PC-9 (cell line): ENCODE measurements at regions not wholly inside any gene's neighbourhood (a gene's known extent, or its start where the extent isn't known, plus 50 kb on each side); places are given as distances from the start of the nearest gene placed in this dataset.

ENCODE experiments used
- BruUV-seq: library from RNA; stranded (reverse); fragments of 400-500 nt; replicated peaks from 2 replicates; lab custom pipeline; 2021; lab: Mats Ljungman, UMichigan
- CTCF ChIA-PET: fragments of 300-600 bp; sonication (Branson Sonifier 250); formaldehyde crosslinking; loops from one replicate; lab custom pipeline; 2022; ENCODE audit warnings: antibody characterized with exemption; lab: Charles Lee
- POLR2A ChIA-PET: fragments of 300-600 bp; sonication (Branson Sonifier 250); formaldehyde crosslinking; loops from one replicate; lab custom pipeline; 2022; ENCODE audit warnings: antibody characterized with exemption; ENCODE audit not compliant: unreplicated experiment; lab: Charles Lee
- DNase-seq, 2 experiments: peaks; one replicate each; pipeline versions ENCODE4 v3.0.0 to v3.0.0-alpha.2; 2015 to 2022; ENCODE audit warnings: mixed read lengths in 1 of 2
- H2AFZ ChIP-seq: fragments of 200-600 bp; sonication (generic); 2 replicates; pipeline ENCODE4 v1.8.1; 2017; ENCODE audit warnings: antibody characterized with exemption
- H3F3A ChIP-seq: fragments of 200-600 bp; sonication (generic); 2 replicates; pipeline ENCODE4 v1.8.1; 2017; ENCODE audit warnings: antibody characterized with exemption, mild to moderate bottlenecking, low read depth; ENCODE audit not compliant: insufficient read depth
- H3K27ac ChIP-seq: fragments of 200-600 bp; sonication (generic); 2 replicates; pipeline ENCODE4 v1.6.1; 2016; ENCODE audit warnings: mixed run types
- H3K27me3 ChIP-seq: fragments of 200-600 bp; sonication (generic); 2 replicates; pipeline ENCODE4 v1.6.1; 2016; ENCODE audit warnings: low read depth, mixed run types; ENCODE audit not compliant: insufficient read depth
- H3K36me3 ChIP-seq: fragments of 200-600 bp; sonication (generic); 2 replicates; pipeline ENCODE4 v1.6.1; 2016; ENCODE audit warnings: low read depth, mixed run types
- H3K4me1 ChIP-seq: fragments of 200-600 bp; sonication (generic); replicated peaks from 2 replicates; pipeline ENCODE4 v1.6.1; 2016; ENCODE audit warnings: mixed run types; ENCODE audit not compliant: insufficient read depth
- H3K4me2 ChIP-seq: fragments of 200-600 bp; sonication (generic); 2 replicates; pipeline ENCODE4 v1.6.1; 2017; ENCODE audit warnings: mixed run types
- H3K4me3 ChIP-seq: fragments of 200-600 bp; sonication (generic); 2 replicates; pipeline ENCODE4 v1.6.1; 2016; ENCODE audit warnings: mixed run types
- H3K79me2 ChIP-seq: fragments of 200-600 bp; sonication (generic); 2 replicates; pipeline ENCODE4 v1.6.1; 2017; ENCODE audit warnings: low read depth, mixed run types
- H3K9me2 ChIP-seq: fragments of 200-600 bp; sonication (generic); 2 replicates; pipeline ENCODE4 v1.8.1; 2017; ENCODE audit warnings: mild to moderate bottlenecking; ENCODE audit not compliant: insufficient read depth
- H3K9me3 ChIP-seq: fragments of 200-600 bp; sonication (generic); 2 replicates; pipeline ENCODE4 v1.8.1; 2016; ENCODE audit warnings: low read depth; ENCODE audit not compliant: insufficient read depth
- H4K20me1 ChIP-seq: fragments of 200-600 bp; sonication (generic); 2 replicates; pipeline ENCODE4 v1.8.1; 2017; ENCODE audit not compliant: insufficient read depth
- CTCF ChIP-seq: fragments of 200-600 bp; sonication (generic); conservative IDR thresholded peaks from 2 replicates; pipeline ENCODE4 v1.6.1; 2017; ENCODE audit warnings: mixed run types, antibody characterized with exemption, mild to moderate bottlenecking, moderate library complexity
- EZH2 ChIP-seq: fragments of 200-600 bp; sonication (generic); IDR thresholded peaks from 2 replicates; pipeline ENCODE4 v1.8.0; 2017; ENCODE audit warnings: antibody characterized with exemption, low read depth
- intact Hi-C: fragments of 100-400 bp; cut with micrococcal nuclease; formaldehyde crosslinking; loops from one replicate; pipeline ENCODE4 v1.10.0; 2022; ENCODE audit not compliant: unreplicated experiment

- Histone ChIP-seq H3K36me3 (no peaks in the 10 kb centered on the region), H3K4me2 (no peak overlapping the region), H3K27ac (no peak overlapping the region), H3K9me2 (no peaks in the 10 kb centered on the region), H3K79me2 (no peaks in the 10 kb centered on the region), H3K4me1 (no peaks in the 10 kb centered on the region), H2AFZ (no peak overlapping the region), H3F3A (no peaks in the 10 kb centered on the region), H4K20me1 (no peaks in the 10 kb centered on the region), H3K4me3 (no peak overlapping the region), H3K9me3 (no peaks in the 10 kb centered on the region), H3K27me3 (no peaks in the 10 kb centered on the region)
- intact Hi-C loops, result no loop called here
- ChIA-PET CTCF (interaction anchor here (0.5 to 0.7 kb wide), 3 partner anchors 24 to 255 kb away, joined by 3 to 5 read pairs (median 3); no protein-coding TSS in a partner anchor), POLR2A (no interaction called here)
- DNase-seq, result no peak
- TF ChIP-seq CTCF (no peak), EZH2 (no peak)
- BruUV-seq, result no TSS peak
Observed at GRCh38 chr9:79046401-79046800, 525.4 kb upstream of the TLE4 start.

- CTCF ChIA-PET, result no interaction called here
- POLR2A ChIA-PET, result no interaction called here
Observed at GRCh38 chr9:79049371-79049770, 522.4 kb upstream of the TLE4 start.

GRCh38 chr9:79053598-79053997 lies 518.2 kb upstream of the TLE4 start:
- Histone ChIP-seq H3F3A (no peaks in the 10 kb centered on the region), H3K9me3 (no peaks in the 10 kb centered on the region), H3K27ac (no peak overlapping the region), H4K20me1 (no peaks in the 10 kb centered on the region), H3K4me3 (no peak overlapping the region), H3K4me2 (no peak overlapping the region), H3K9me2 (no peaks in the 10 kb centered on the region), H3K27me3 (peaks cover 9% of the 10 kb centered on the region; the same call in 1 of the 2 replicates), H3K4me1 (no peaks in the 10 kb centered on the region), H2AFZ (no peak overlapping the region), H3K79me2 (no peaks in the 10 kb centered on the region), H3K36me3 (no peaks in the 10 kb centered on the region)
- intact Hi-C loops, result no loop called here
- ChIA-PET POLR2A (no interaction called here), CTCF (no interaction called here)
- BruUV-seq, result no TSS peak
- DNase-seq, result no peak
- TF ChIP-seq EZH2 (no peak), CTCF (no peak)

More at GRCh38 chr9:79049371-79049770, 522.4 kb upstream of the TLE4 start:
- BruUV-seq, result no TSS peak
- Histone ChIP-seq H3K4me1 (no peaks in the 10 kb centered on the region), H3K4me3 (no peak overlapping the region), H3K36me3 (no peaks in the 10 kb centered on the region), H3K4me2 (no peak overlapping the region), H3K27ac (no peak overlapping the region), H3K9me2 (no peaks in the 10 kb centered on the region), H3K9me3 (no peaks in the 10 kb centered on the region), H3K79me2 (no peaks in the 10 kb centered on the region), H4K20me1 (no peaks in the 10 kb centered on the region), H3F3A (no peaks in the 10 kb centered on the region), H3K27me3 (no peaks in the 10 kb centered on the region), H2AFZ (no peak overlapping the region)
- TF ChIP-seq CTCF (no peak), EZH2 (no peak)
- intact Hi-C loops, result no loop called here
- DNase-seq, result no peak
